ENCODE measurements at regions not wholly inside any gene's neighbourhood (a gene's known extent, or its start where the extent isn't known, plus 50 kb on each side); places are given as distances from the start of the nearest gene placed in this dataset.

GRCh38 chr1:81217058-81217457 is 583.7 kb upstream of the ADGRL2 start:
- Histone ChIP-seq H3K27ac (ENCODE audit: low read depth, low read length, poor library complexity, severe bottlenecking) (no peak overlapping the region), H3K9me2 (ENCODE audit: insufficient read depth, low read length) (no peaks in the 10 kb centered on the region), H3K79me2 (ENCODE audit: insufficient read depth, low read depth, low read length) (no peaks in the 10 kb centered on the region), H3K4me1 (ENCODE audit: insufficient read depth, low read length, poor library complexity, severe bottlenecking) (no peaks in the 10 kb centered on the region), H3K36me3 (ENCODE audit: insufficient read depth, low read length) (no peaks in the 10 kb centered on the region), H4K20me1 (ENCODE audit: insufficient read depth, low read length) (no peaks in the 10 kb centered on the region), H2AFZ (ENCODE audit: low read length) (no peak overlapping the region), H3K4me3 (ENCODE audit: low read depth, low read length, poor library complexity, severe bottlenecking) (no peak overlapping the region), H3K9me3 (ENCODE audit: low read length) (no peaks in the 10 kb centered on the region), H3K4me2 (ENCODE audit: low read length) (no peak overlapping the region)
- TF ChIP-seq EZH2phosphoT487 (IDR thresholded peaks at IDR 0.05; ENCODE audit: borderline replicate concordance, low read depth, low read length) (no peak), CTCF (conservative IDR thresholded peaks at IDR 0.05; ENCODE audit: low read length) (no peak)
- intact Hi-C loops (cut with micrococcal nuclease; ENCODE audit: unreplicated experiment): no loop called here
- POLR2A ChIA-PET: no interaction called here
- DNase-seq (ENCODE audit: low spot score): no peak
- CTCF ChIA-PET (ENCODE audit: unreplicated experiment): no interaction called here
- BruUV-seq (replicated peaks): no TSS peak

GRCh38 chr1:81213279-81213678 is 587.5 kb upstream of the ADGRL2 start:
- Histone ChIP-seq H3K79me2 (ENCODE audit: insufficient read depth, low read depth, low read length) (no peaks in the 10 kb centered on the region), H2AFZ (ENCODE audit: low read length) (no peak overlapping the region), H3K9me3 (ENCODE audit: low read length) (no peaks in the 10 kb centered on the region), H4K20me1 (ENCODE audit: insufficient read depth, low read length) (no peaks in the 10 kb centered on the region), H3K27ac (ENCODE audit: low read depth, low read length, poor library complexity, severe bottlenecking) (no peak overlapping the region), H3K4me2 (ENCODE audit: low read length) (no peak overlapping the region), H3K9me2 (ENCODE audit: insufficient read depth, low read length) (no peaks in the 10 kb centered on the region), H3K4me3 (ENCODE audit: low read depth, low read length, poor library complexity, severe bottlenecking) (no peak overlapping the region), H3K36me3 (ENCODE audit: insufficient read depth, low read length) (no peaks in the 10 kb centered on the region), H3K4me1 (ENCODE audit: insufficient read depth, low read length, poor library complexity, severe bottlenecking) (no peaks in the 10 kb centered on the region)
- ChIA-PET POLR2A (no interaction called here), CTCF (ENCODE audit: unreplicated experiment) (no interaction called here)
- intact Hi-C loops (cut with micrococcal nuclease; ENCODE audit: unreplicated experiment): no loop called here
- no peak for TF ChIP-seq EZH2phosphoT487 (IDR thresholded peaks at IDR 0.05; ENCODE audit: borderline replicate concordance, low read depth, low read length)
- no peak for TF ChIP-seq CTCF (conservative IDR thresholded peaks at IDR 0.05; ENCODE audit: low read length)
- no peak for DNase-seq (ENCODE audit: low spot score)
- BruUV-seq (replicated peaks): no TSS peak

GRCh38 chr1:81209461-81209860 is 591.3 kb upstream of the ADGRL2 start:
- TF ChIP-seq EZH2phosphoT487 (IDR thresholded peaks at IDR 0.05; ENCODE audit: borderline replicate concordance, low read depth, low read length): no peak
- no peak for TF ChIP-seq CTCF (conservative IDR thresholded peaks at IDR 0.05; ENCODE audit: low read length)
- Histone ChIP-seq H3K9me2 (ENCODE audit: insufficient read depth, low read length) (no peaks in the 10 kb centered on the region), H3K79me2 (ENCODE audit: insufficient read depth, low read depth, low read length) (no peaks in the 10 kb centered on the region), H3K27ac (ENCODE audit: low read depth, low read length, poor library complexity, severe bottlenecking) (no peak overlapping the region), H3K4me3 (ENCODE audit: low read depth, low read length, poor library complexity, severe bottlenecking) (no peak overlapping the region), H3K9me3 (ENCODE audit: low read length) (no peaks in the 10 kb centered on the region), H2AFZ (ENCODE audit: low read length) (no peak overlapping the region), H3K4me1 (ENCODE audit: insufficient read depth, low read length, poor library complexity, severe bottlenecking) (no peaks in the 10 kb centered on the region), H4K20me1 (ENCODE audit: insufficient read depth, low read length) (no peaks in the 10 kb centered on the region), H3K4me2 (ENCODE audit: low read length) (no peak overlapping the region), H3K36me3 (ENCODE audit: insufficient read depth, low read length) (no peaks in the 10 kb centered on the region)
- POLR2A ChIA-PET: no interaction called here
- intact Hi-C loops (cut with micrococcal nuclease; ENCODE audit: unreplicated experiment): no loop called here
- CTCF ChIA-PET (ENCODE audit: unreplicated experiment): no interaction called here
- no TSS peak for BruUV-seq (replicated peaks)
- DNase-seq (ENCODE audit: low spot score): no peak
